IMR-90 (cell line): ENCODE measurements at regions not wholly inside any gene's neighbourhood (a gene's known extent, or its start where the extent isn't known, plus 50 kb on each side); places are given as distances from the start of the nearest gene placed in this dataset.

Experiments
- ATAC-seq: fragments of 200-7000 bp; cut with Tn5 transposase; 2 replicates; pipeline ENCODE4 v1.9.1; 2020; ENCODE audit warnings: low read depth, mild to moderate bottlenecking, moderate library complexity
- BruUV-seq: library from RNA; stranded (reverse); fragments of 400-500 nt; replicated peaks from 2 replicates; lab custom pipeline; 2021; lab: Mats Ljungman, UMichigan
- CTCF ChIA-PET: fragments of 300-600 bp; formaldehyde crosslinking; extraction: SDS; loops from one replicate; lab custom pipeline; 2021; ENCODE audit warnings: antibody characterized with exemption; lab: Yijun Ruan, JAX
- POLR2A ChIA-PET: fragments of 300-600 bp; sonication (Branson Sonifier 250); formaldehyde crosslinking; loops from one replicate; lab custom pipeline; 2022; ENCODE audit warnings: antibody characterized with exemption; ENCODE audit not compliant: unreplicated experiment; lab: Charles Lee
- DNase-seq: peaks from one replicate; pipeline ENCODE4 v3.0.0; 2013
- H2AFZ ChIP-seq: replicated peaks from 2 replicates; pipeline ENCODE3; 2013; ENCODE audit warnings: low read length, mild to moderate bottlenecking; ENCODE audit not compliant: poor library complexity
- H2AK5ac ChIP-seq: 2 replicates; pipeline ENCODE4 v1.6.1; 2013; ENCODE audit warnings: low read depth, low read length, inconsistent platforms
- H2AK9ac ChIP-seq: replicated peaks from 2 replicates; pipeline ENCODE3; 2013; ENCODE audit warnings: mild to moderate bottlenecking, low read depth, low read length, moderate library complexity; ENCODE audit not compliant: poor library complexity
- H2BK120ac ChIP-seq: 2 replicates; pipeline ENCODE4 v1.6.1; 2013; ENCODE audit warnings: low read depth, low read length, inconsistent platforms
- H2BK15ac ChIP-seq: 3 replicates; pipeline ENCODE4 v1.6.1; 2013; ENCODE audit warnings: low read depth, low read length, inconsistent platforms
- H2BK20ac ChIP-seq: 2 replicates; pipeline ENCODE4 v1.6.1; 2013; ENCODE audit warnings: low read depth, mild to moderate bottlenecking, inconsistent platforms, low read length, moderate library complexity
- H2BK5ac ChIP-seq: 2 replicates; pipeline ENCODE4 v1.6.1; 2013; ENCODE audit warnings: mild to moderate bottlenecking, low read depth, low read length, inconsistent platforms; ENCODE audit not compliant: poor library complexity, severe bottlenecking
- H3K14ac ChIP-seq: replicated peaks from 2 replicates; pipeline ENCODE4 v1.6.1; 2013; ENCODE audit warnings: low read depth, low read length, inconsistent platforms
- H3K18ac ChIP-seq: 2 replicates; pipeline ENCODE4 v1.6.1; 2013; ENCODE audit warnings: low read depth, low read length, control low read depth
- H3K23ac ChIP-seq: 2 replicates; pipeline ENCODE4 v1.6.1; 2013; ENCODE audit warnings: low read depth, low read length, inconsistent platforms
- H3K27ac ChIP-seq: 2 replicates; pipeline ENCODE4 v1.5.1; 2013; ENCODE audit warnings: mild to moderate bottlenecking, control low read depth, low read length; ENCODE audit not compliant: insufficient read depth
- H3K27me3 ChIP-seq: 2 replicates; pipeline ENCODE4 v1.6.1; 2013; ENCODE audit warnings: low read length; ENCODE audit not compliant: control insufficient read depth, insufficient read depth
- H3K36me3 ChIP-seq: 2 replicates; pipeline ENCODE4 v1.6.1; 2013; ENCODE audit warnings: low read length, mixed read lengths; ENCODE audit not compliant: control insufficient read depth, insufficient read depth
- H3K4ac ChIP-seq: 2 replicates; pipeline ENCODE4 v1.6.1; 2013; ENCODE audit warnings: low read depth, low read length, inconsistent platforms
- H3K4me1 ChIP-seq: 2 replicates; pipeline ENCODE4 v1.6.1; 2013; ENCODE audit warnings: low read length, mixed read lengths; ENCODE audit not compliant: control insufficient read depth, insufficient read depth
- H3K4me2 ChIP-seq: 2 replicates; pipeline ENCODE4 v1.6.1; 2013; ENCODE audit warnings: low read depth, mild to moderate bottlenecking, control low read depth, low read length, moderate library complexity
- H3K4me3 ChIP-seq: 2 replicates; pipeline ENCODE4 v1.5.1; 2013; ENCODE audit warnings: low read depth, mild to moderate bottlenecking, control low read depth, low read length, moderate library complexity; ENCODE audit not compliant: insufficient read depth
- H3K56ac ChIP-seq: 2 replicates; pipeline ENCODE4 v1.6.1; 2013; ENCODE audit warnings: low read length, inconsistent platforms; ENCODE audit not compliant: insufficient read depth; ENCODE audit errors: extremely low read depth
- H3K79me1 ChIP-seq, 2 experiments: 2 replicates each; pipeline ENCODE4 v1.6.1; 2013; ENCODE audit warnings: low read length in 2 of 2, inconsistent platforms in 1 of 2, low read depth in 1 of 2
- H3K9ac ChIP-seq: 2 replicates; pipeline ENCODE4 v1.6.1; 2013; ENCODE audit warnings: low read depth, low read length, control low read depth
- H3K9me1 ChIP-seq: 2 replicates; pipeline ENCODE4 v1.6.1; 2013; ENCODE audit warnings: low read length, inconsistent platforms; ENCODE audit not compliant: insufficient read depth
- H3K9me3 ChIP-seq: 2 replicates; pipeline ENCODE4 v1.6.1; 2013; ENCODE audit warnings: low read length; ENCODE audit not compliant: control insufficient read depth, insufficient read depth
- H4K20me1 ChIP-seq: 2 replicates; pipeline ENCODE4 v1.6.1; 2013; ENCODE audit warnings: low read length, inconsistent platforms; ENCODE audit not compliant: insufficient read depth
- H4K5ac ChIP-seq: 2 replicates; pipeline ENCODE4 v1.6.1; 2013; ENCODE audit warnings: mild to moderate bottlenecking, low read depth, low read length, control low read depth
- H4K8ac ChIP-seq, 2 experiments: 2 replicates each; pipeline ENCODE4 v1.6.1; 2013; ENCODE audit warnings: low read depth in 2 of 2, low read length in 2 of 2, control low read depth in 1 of 2, inconsistent platforms in 1 of 2
- H4K91ac ChIP-seq: 2 replicates; pipeline ENCODE4 v1.6.1; 2013; ENCODE audit warnings: low read depth, low read length, inconsistent platforms; ENCODE audit not compliant: insufficient read depth
- RCOR1 ChIP-seq: IDR thresholded peaks from 2 replicates; pipeline ENCODE4 v1.6.1; 2012; ENCODE audit warnings: mild to moderate bottlenecking, low read length, improper control_type of control experiment; ENCODE audit not compliant: insufficient replicate concordance
- WGBS, 2 experiments: methylation state at CpG; one replicate each; pipeline versions ENCODE4 v1.1.5 to v1.1.7; 2013; ENCODE audit warnings: missing lambda C conversion rate in 2 of 2; ENCODE audit not compliant: insufficient read length in 1 of 2; ENCODE audit errors: extremely low coverage in 2 of 2; 5-methylcytosine and 5-hydroxymethylcytosine counted together
- dilution Hi-C: fragments of 300-500 bp; cut with HindIII; formaldehyde crosslinking; loops from one replicate; pipeline ENCODE4 v1.14.3; 2018; ENCODE audit warnings: low sequenced_read_pairs; ENCODE audit not compliant: unreplicated experiment
- in situ Hi-C: fragments of 300-500 bp; cut with MboI; formaldehyde crosslinking; loops from 3 replicates; pipeline ENCODE4 v1.14.3; 2019; ENCODE audit warnings: low sequenced_read_pairs, inconsistent platforms, mixed read lengths
- intact Hi-C: fragments of 100-400 bp; cut with micrococcal nuclease; formaldehyde crosslinking; loops from 2 replicates; pipeline ENCODE4 v1.10.0; 2022
- TF ChIP-seq, protein P1 (sequence below): fragments of 150-350 bp; IDR thresholded peaks from 2 replicates; pipeline ENCODE4 v1.6.1; 2016; ENCODE audit warnings: low read depth, mild to moderate bottlenecking, low read length, moderate library complexity, borderline replicate concordance

DNA sequence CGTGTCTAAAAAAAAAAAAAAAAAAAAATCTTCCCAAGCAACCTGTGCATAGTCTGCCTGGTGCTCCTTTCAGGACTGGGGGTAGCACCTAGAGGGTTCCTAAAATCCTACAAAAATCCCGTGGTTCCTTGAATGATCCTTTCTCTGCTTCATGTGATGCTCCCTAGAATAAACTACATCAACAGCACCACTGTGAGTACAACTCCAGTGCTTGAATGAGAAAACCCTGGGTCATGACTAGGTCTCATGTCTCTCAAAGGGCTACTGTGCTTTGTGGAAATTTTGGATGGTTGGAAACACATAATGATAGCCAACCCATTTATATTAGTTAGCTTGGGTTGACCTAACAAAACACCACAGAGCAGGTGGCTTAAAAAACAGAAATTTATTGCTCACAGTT, 243.5 kb downstream of the OPA1 start:
- no peak overlapping the region for H4K91ac ChIP-seq
- BruUV-seq: no TSS peak
- H3K27me3 ChIP-seq: peaks cover 16% of the 10 kb centered on the region
- no peak overlapping the region for H3K4me2 ChIP-seq
- ChIA-PET POLR2A (no interaction called here), CTCF (no interaction called here)
- H3K36me3 ChIP-seq: no peaks in the 10 kb centered on the region
- no peaks in the 10 kb centered on the region for H3K79me1 ChIP-seq
- DNase-seq (no peak), ATAC-seq (no peak)
- no peak overlapping the region for H3K56ac ChIP-seq
- H3K4me3 ChIP-seq: no peak overlapping the region
- H2AK5ac ChIP-seq: no peak overlapping the region
- TF ChIP-seq RCOR1: no peak
- TF ChIP-seq, protein P1, sequence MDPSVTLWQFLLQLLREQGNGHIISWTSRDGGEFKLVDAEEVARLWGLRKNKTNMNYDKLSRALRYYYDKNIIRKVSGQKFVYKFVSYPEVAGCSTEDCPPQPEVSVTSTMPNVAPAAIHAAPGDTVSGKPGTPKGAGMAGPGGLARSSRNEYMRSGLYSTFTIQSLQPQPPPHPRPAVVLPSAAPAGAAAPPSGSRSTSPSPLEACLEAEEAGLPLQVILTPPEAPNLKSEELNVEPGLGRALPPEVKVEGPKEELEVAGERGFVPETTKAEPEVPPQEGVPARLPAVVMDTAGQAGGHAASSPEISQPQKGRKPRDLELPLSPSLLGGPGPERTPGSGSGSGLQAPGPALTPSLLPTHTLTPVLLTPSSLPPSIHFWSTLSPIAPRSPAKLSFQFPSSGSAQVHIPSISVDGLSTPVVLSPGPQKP: no peak
- intact Hi-C loops (no loop called here), dilution Hi-C loops (no loop called here), in situ Hi-C loops (no loop called here)
- no peak overlapping the region for H2BK120ac ChIP-seq
- H2AK9ac ChIP-seq: no peak overlapping the region
- no peaks in the 10 kb centered on the region for H4K20me1 ChIP-seq
- H4K8ac ChIP-seq: no peak overlapping the region
- no peaks in the 10 kb centered on the region for H3K4me1 ChIP-seq
- no CpG with 5 or more reads among the region's 2 CpGs for WGBS, 2 experiments
- H3K23ac ChIP-seq: no peak overlapping the region
- no peak overlapping the region for H3K27ac ChIP-seq
- H2BK20ac ChIP-seq: no peak overlapping the region
- no peak overlapping the region for H3K18ac ChIP-seq
- H4K5ac ChIP-seq: no peak overlapping the region
- no peaks in the 10 kb centered on the region for H3K9me3 ChIP-seq
- H3K9me1 ChIP-seq: no peaks in the 10 kb centered on the region
- no peak overlapping the region for H2BK5ac ChIP-seq
- H3K4ac ChIP-seq: no peak overlapping the region
- no peak overlapping the region for H2AFZ ChIP-seq
- no peak overlapping the region for H3K14ac ChIP-seq
- no peak overlapping the region for H3K9ac ChIP-seq
- no peak overlapping the region for H2BK15ac ChIP-seq
